ENCODE measurements at regions not wholly inside any gene's neighbourhood (a gene's known extent, or its start where the extent isn't known, plus 50 kb on each side); places are given as distances from the start of the nearest gene placed in this dataset.
A peak's percentile ranks its signal among the peaks of the same experiment; 100 is the strongest.

DNA sequence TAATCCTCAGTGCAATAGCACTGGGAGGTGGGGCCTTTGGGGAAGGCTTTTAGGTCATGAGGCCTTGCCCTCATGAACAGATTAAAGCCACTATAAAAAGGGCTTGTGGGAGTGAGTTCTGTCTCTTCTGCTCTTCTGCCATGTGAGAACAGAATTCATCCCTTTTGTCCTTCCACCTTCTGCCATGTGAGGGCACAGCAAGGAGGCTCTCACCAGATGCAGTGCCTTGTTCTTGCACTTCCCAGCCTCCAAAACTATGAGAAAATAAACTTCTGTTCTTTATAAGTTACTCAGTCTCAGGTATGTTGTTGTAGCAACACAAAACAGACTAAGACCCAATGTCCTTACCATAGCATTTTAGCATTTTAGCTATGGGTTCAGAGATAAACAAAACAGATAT, 81.7 kb upstream of the CPLX2 start:
- no peaks in the 10 kb centered on the region for H3K27me3 ChIP-seq (ENCODE audit: control insufficient read depth, insufficient read depth, low read length)
- no peak overlapping the region for H3K4me3 ChIP-seq (ENCODE audit: low read depth, low read length)
- CTCF ChIA-PET: no interaction called here
- DNase-seq (ENCODE audit: low read depth): no peak
- POLR2A ChIA-PET: no interaction called here
- TF ChIP-seq, protein P1, sequence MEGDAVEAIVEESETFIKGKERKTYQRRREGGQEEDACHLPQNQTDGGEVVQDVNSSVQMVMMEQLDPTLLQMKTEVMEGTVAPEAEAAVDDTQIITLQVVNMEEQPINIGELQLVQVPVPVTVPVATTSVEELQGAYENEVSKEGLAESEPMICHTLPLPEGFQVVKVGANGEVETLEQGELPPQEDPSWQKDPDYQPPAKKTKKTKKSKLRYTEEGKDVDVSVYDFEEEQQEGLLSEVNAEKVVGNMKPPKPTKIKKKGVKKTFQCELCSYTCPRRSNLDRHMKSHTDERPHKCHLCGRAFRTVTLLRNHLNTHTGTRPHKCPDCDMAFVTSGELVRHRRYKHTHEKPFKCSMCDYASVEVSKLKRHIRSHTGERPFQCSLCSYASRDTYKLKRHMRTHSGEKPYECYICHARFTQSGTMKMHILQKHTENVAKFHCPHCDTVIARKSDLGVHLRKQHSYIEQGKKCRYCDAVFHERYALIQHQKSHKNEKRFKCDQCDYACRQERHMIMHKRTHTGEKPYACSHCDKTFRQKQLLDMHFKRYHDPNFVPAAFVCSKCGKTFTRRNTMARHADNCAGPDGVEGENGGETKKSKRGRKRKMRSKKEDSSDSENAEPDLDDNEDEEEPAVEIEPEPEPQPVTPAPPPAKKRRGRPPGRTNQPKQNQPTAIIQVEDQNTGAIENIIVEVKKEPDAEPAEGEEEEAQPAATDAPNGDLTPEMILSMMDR (IDR thresholded peaks at IDR 0.05; ENCODE audit: insufficient read depth, low read depth, low read length): no peak
- no peaks in the 10 kb centered on the region for H3K36me3 ChIP-seq (ENCODE audit: control insufficient read depth, insufficient read depth, low read length)

DNA sequence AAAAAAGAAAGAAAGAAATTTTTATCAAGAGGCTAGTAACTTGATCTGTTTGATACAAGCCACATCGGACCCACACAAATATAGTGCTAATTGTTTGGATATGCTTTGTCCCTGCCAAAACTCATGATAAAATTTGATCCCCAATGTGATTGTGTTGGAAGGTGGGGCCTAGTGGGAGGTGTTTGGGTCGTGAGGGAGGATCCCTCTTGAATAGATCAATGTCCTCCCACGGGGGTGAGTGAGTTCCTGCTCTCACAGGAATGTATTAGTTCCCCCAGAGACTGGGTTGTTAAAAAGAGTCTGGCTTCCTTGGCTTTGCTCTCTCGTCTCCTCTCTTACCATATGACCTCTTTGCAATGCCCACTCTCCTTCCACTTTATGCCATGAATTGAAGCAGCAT, 80.6 kb upstream of the CPLX2 start:
- TF ChIP-seq, protein P1 (IDR thresholded peaks at IDR 0.05; ENCODE audit: insufficient read depth, low read depth, low read length): no peak
- CTCF ChIA-PET: no interaction called here

DNA sequence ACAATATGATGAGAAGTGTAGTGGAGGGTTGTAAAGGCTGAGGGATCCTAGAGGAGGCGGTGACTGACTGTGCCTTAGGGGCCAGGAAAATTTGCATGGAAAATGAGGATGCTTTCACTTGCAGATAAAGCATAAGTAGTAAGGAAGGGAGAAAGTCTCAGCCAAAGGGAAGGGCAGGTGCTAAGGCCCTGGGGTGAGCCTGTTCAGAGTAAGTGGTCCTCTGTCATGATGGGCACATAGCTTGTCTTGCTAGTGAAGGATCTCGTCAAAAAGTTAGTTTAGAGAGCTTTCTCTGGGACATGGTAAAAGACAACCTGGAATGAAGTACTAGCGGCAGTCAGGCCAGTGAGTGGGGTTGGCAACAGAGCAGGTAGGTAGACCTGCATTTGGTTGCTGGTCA, 75.4 kb upstream of the CPLX2 start:
- CTCF ChIA-PET: interaction anchor here (1.9 kb wide), 1 partner anchor 76 kb away, joined by 6 read pairs; the partner anchor contains the start of gene CPLX2

More for the DNA sequence above, 80.6 kb upstream of the CPLX2 start:
- DNase-seq (ENCODE audit: low read depth): no peak
- no peak overlapping the region for H3K4me3 ChIP-seq (ENCODE audit: low read depth, low read length)
- H3K27me3 ChIP-seq (ENCODE audit: control insufficient read depth, insufficient read depth, low read length): no peaks in the 10 kb centered on the region
- POLR2A ChIA-PET: no interaction called here
- no peaks in the 10 kb centered on the region for H3K36me3 ChIP-seq (ENCODE audit: control insufficient read depth, insufficient read depth, low read length)

DNA sequence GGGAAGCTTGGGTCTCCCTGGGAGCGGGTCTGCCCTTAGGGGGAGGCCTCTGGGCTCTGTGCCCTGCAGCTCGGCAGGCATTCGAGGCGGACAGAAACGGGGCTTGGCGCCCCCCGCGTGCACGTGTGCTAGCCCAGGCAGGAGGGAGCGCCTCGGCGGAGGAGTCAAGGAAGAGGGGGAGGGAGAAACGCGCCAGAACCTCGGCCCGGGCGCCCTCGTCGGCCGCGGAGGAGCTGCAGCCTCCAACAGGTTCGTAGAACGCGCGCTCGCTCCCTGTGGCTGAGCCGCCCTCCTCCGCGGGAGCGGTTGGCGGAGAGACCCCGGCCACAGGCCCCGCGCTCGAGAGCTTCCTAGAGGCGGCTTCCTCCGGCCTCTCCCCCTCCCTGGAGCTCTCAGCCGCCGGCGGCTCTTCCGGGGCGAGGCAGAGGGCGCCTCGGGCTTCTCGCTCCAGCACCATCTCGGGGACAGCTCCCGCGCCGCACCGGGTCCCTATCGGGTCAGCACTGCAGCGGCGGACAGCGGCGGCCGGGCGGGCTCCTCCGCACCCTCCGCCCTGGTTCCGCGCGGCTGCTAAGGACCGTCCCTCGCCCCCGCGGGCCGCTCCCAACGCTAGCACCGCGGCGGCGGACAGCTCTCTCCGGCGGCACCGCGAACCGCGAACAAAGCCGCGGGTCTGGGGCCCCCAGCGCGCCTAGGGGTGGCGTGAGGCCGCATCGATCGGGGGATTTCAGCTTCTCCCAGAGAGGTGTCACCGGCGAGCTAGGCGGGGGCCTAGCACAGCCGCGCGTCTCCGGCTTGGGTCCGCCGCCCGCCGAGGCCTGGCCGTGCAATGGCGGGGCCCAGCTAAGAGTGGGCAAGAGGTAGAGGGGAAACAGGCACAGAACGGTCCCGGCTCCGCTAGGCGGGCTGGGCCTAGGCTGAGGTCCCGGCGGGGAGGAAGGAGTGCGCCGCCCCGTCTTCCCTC, 74.6 kb upstream of the CPLX2 start:
- peaks cover 2% of the 10 kb centered on the region for H3K27me3 ChIP-seq (ENCODE audit: control insufficient read depth, insufficient read depth, low read length)
- no peaks in the 10 kb centered on the region for H3K36me3 ChIP-seq (ENCODE audit: control insufficient read depth, insufficient read depth, low read length)
- peak overlapping the region; percentile 22; the same call in 1 of the 2 replicates for H3K4me3 ChIP-seq (ENCODE audit: low read depth, low read length)
- TF ChIP-seq, protein P1 (IDR thresholded peaks at IDR 0.05; ENCODE audit: insufficient read depth, low read depth, low read length): no peak
- ChIA-PET CTCF (interaction anchor here (1.2 to 1.9 kb wide), 3 partner anchors 14 to 75 kb away, joined by 4 to 6 read pairs (median 5); partner anchors contain the start of gene CPLX2), POLR2A (no interaction called here)
- DNase-seq (ENCODE audit: low read depth): peak; percentile 8

More for the DNA sequence above, 75.4 kb upstream of the CPLX2 start:
- TF ChIP-seq, protein P1 (IDR thresholded peaks at IDR 0.05; ENCODE audit: insufficient read depth, low read depth, low read length): no peak
- H3K27me3 ChIP-seq (ENCODE audit: control insufficient read depth, insufficient read depth, low read length): peaks cover 2% of the 10 kb centered on the region; the same call in 1 of the 2 replicates
- no peaks in the 10 kb centered on the region for H3K36me3 ChIP-seq (ENCODE audit: control insufficient read depth, insufficient read depth, low read length)
- no peak for DNase-seq (ENCODE audit: low read depth)
- POLR2A ChIA-PET: no interaction called here
- H3K4me3 ChIP-seq (ENCODE audit: low read depth, low read length): no peak overlapping the region

DNA sequence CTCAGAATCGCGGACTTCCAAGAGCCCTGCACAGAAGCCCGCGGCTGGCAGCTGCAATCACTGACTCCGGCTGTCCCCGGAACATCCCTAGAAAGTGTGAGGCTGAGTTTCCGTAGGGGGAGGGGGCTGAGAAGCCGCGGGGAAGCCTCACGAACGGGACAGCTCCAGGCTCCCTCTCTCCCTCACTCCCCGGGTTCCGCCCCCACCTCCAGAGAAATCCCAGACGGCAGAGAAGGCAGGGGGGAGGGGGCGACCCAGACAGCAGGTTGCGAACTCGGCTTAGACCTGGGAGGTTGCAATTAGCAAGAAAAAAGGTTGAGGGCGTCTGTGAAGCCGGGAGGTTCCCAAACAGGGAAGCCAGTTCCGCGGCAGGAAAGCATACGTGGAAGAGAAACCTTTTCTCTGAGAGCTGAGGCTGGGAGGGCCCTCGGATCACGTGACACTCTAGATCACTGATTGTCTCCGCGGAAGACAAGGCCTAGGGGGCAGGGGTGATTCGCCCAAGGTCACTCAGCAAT, 73.8 kb upstream of the CPLX2 start:
- TF ChIP-seq, protein P1 (IDR thresholded peaks at IDR 0.05; ENCODE audit: insufficient read depth, low read depth, low read length): no peak
- H3K4me3 ChIP-seq (ENCODE audit: low read depth, low read length): peak overlapping the region; percentile 22; the same call in 1 of the 2 replicates
- POLR2A ChIA-PET: no interaction called here
- no peaks in the 10 kb centered on the region for H3K36me3 ChIP-seq (ENCODE audit: control insufficient read depth, insufficient read depth, low read length)
- no peak for DNase-seq (ENCODE audit: low read depth)
- peaks cover 2% of the 10 kb centered on the region for H3K27me3 ChIP-seq (ENCODE audit: control insufficient read depth, insufficient read depth, low read length)
- CTCF ChIA-PET: interaction anchor here (1.2 to 1.9 kb wide), 4 partner anchors 15 to 74 kb away, joined by 3 to 6 read pairs (median 4); partner anchors contain the start of gene CPLX2
